Karpas-422 (cell line): ENCODE measurements at regions not wholly inside any gene's neighbourhood (a gene's known extent, or its start where the extent isn't known, plus 50 kb on each side); places are given as distances from the start of the nearest gene placed in this dataset.

ENCODE experiments used
- DNase-seq: peaks from one replicate; pipeline ENCODE4 v3.0.0-alpha.2; 2015
- H2AFZ ChIP-seq: fragments of 200-600 bp; sonication (generic); 2 replicates; pipeline ENCODE4 v1.6.1; 2014; ENCODE audit warnings: antibody characterized with exemption, low read length, mixed read lengths
- H3K27ac ChIP-seq: fragments of 200-600 bp; sonication (generic); 2 replicates; pipeline ENCODE4 v1.5.1; 2014; ENCODE audit warnings: mild to moderate bottlenecking, low read length, moderate library complexity
- H3K27me3 ChIP-seq: fragments of 200-600 bp; sonication (generic); 2 replicates; pipeline ENCODE4 v1.6.1; 2014; ENCODE audit warnings: low read length, mixed read lengths
- H3K36me3 ChIP-seq: fragments of 200-600 bp; sonication (generic); 2 replicates; pipeline ENCODE4 v1.6.1; 2014; ENCODE audit warnings: low read length, mixed read lengths; ENCODE audit not compliant: insufficient read depth
- H3K4me1 ChIP-seq: fragments of 200-600 bp; sonication (generic); 2 replicates; pipeline ENCODE4 v1.6.1; 2014; ENCODE audit warnings: mild to moderate bottlenecking, low read length, mixed read lengths
- H3K4me2 ChIP-seq: fragments of 200-600 bp; sonication (generic); 2 replicates; pipeline ENCODE4 v1.6.1; 2014; ENCODE audit warnings: low read length, low read depth, mild to moderate bottlenecking; ENCODE audit not compliant: poor library complexity, severe bottlenecking
- H3K4me3 ChIP-seq: fragments of 200-600 bp; sonication (generic); 2 replicates; pipeline ENCODE4 v1.5.1; 2014; ENCODE audit warnings: mild to moderate bottlenecking, antibody characterized with exemption, low read length, mixed read lengths
- H3K79me2 ChIP-seq: fragments of 200-600 bp; sonication (generic); 2 replicates; pipeline ENCODE4 v1.6.1; 2014; ENCODE audit warnings: mild to moderate bottlenecking, low read length, mixed read lengths
- H3K9ac ChIP-seq: fragments of 200-600 bp; sonication (generic); 2 replicates; pipeline ENCODE4 v1.6.0; 2014; ENCODE audit warnings: low read length
- H3K9me2 ChIP-seq: fragments of 200-600 bp; sonication (generic), shearing (Covaris generic); replicated peaks from 2 replicates; pipeline ENCODE4 v1.6.0; 2014; ENCODE audit warnings: mild to moderate bottlenecking, low read length, moderate library complexity; ENCODE audit not compliant: insufficient read depth
- H3K9me3 ChIP-seq: fragments of 300-700, 200-600 bp; sonication (generic); 2 replicates; pipeline ENCODE4 v1.6.1; 2014; ENCODE audit warnings: low read length, mixed read lengths
- H4K20me1 ChIP-seq: fragments of 200-600 bp; sonication (generic); 2 replicates; pipeline ENCODE4 v1.6.1; 2014; ENCODE audit warnings: mild to moderate bottlenecking, antibody characterized with exemption, low read length, low read depth; ENCODE audit not compliant: insufficient read depth

- no peak overlapping the region for H3K4me2 ChIP-seq
These were observed 135.1 kb upstream of the EPB41L3 start for GRCh38 chr18:5678779-5679406.

GRCh38 chr18:5678278-5678677, 134.5 kb upstream of the EPB41L3 start:
- no peak for DNase-seq
- Histone ChIP-seq H3K36me3 (no peaks in the 10 kb centered on the region), H3K27me3 (no peaks in the 10 kb centered on the region), H3K9me3 (no peaks in the 10 kb centered on the region), H3K4me3 (no peak overlapping the region), H3K9me2 (no peaks in the 10 kb centered on the region), H3K27ac (no peak overlapping the region), H3K4me2 (no peak overlapping the region), H3K9ac (no peak overlapping the region), H3K79me2 (no peaks in the 10 kb centered on the region), H3K4me1 (no peaks in the 10 kb centered on the region), H4K20me1 (no peaks in the 10 kb centered on the region), H2AFZ (no peak overlapping the region)

More at GRCh38 chr18:5678779-5679406, 135.1 kb upstream of the EPB41L3 start:
- no peaks in the 10 kb centered on the region for H3K4me1 ChIP-seq
- H3K9me2 ChIP-seq, result no peaks in the 10 kb centered on the region
- no peak overlapping the region for H3K27ac ChIP-seq
- no peak overlapping the region for H2AFZ ChIP-seq
- no peaks in the 10 kb centered on the region for H3K79me2 ChIP-seq
- H3K9me3 ChIP-seq, result no peaks in the 10 kb centered on the region
- H3K9ac ChIP-seq, result no peak overlapping the region
- H4K20me1 ChIP-seq, result no peaks in the 10 kb centered on the region
- H3K36me3 ChIP-seq, result no peaks in the 10 kb centered on the region
- no peak overlapping the region for H3K4me3 ChIP-seq
- no peak for DNase-seq
- H3K27me3 ChIP-seq, result no peaks in the 10 kb centered on the region

GRCh38 chr18:5673616-5674015, 129.8 kb upstream of the EPB41L3 start:
- Histone ChIP-seq H3K27ac (no peak overlapping the region), H3K9me2 (no peaks in the 10 kb centered on the region), H4K20me1 (no peaks in the 10 kb centered on the region), H3K79me2 (no peaks in the 10 kb centered on the region), H3K9me3 (no peaks in the 10 kb centered on the region), H3K36me3 (no peaks in the 10 kb centered on the region), H3K27me3 (no peaks in the 10 kb centered on the region), H3K4me3 (no peak overlapping the region), H3K4me1 (no peaks in the 10 kb centered on the region), H3K4me2 (no peak overlapping the region), H3K9ac (no peak overlapping the region), H2AFZ (no peak overlapping the region)
- DNase-seq, result no peak

GRCh38 chr18:5669585-5669984, 125.8 kb upstream of the EPB41L3 start:
- Histone ChIP-seq H3K36me3 (no peaks in the 10 kb centered on the region), H3K79me2 (no peaks in the 10 kb centered on the region), H3K4me2 (no peak overlapping the region), H4K20me1 (no peaks in the 10 kb centered on the region), H3K9ac (no peak overlapping the region), H3K4me1 (no peaks in the 10 kb centered on the region), H3K27me3 (no peaks in the 10 kb centered on the region), H3K27ac (no peak overlapping the region), H3K4me3 (no peak overlapping the region), H3K9me2 (no peaks in the 10 kb centered on the region), H2AFZ (no peak overlapping the region), H3K9me3 (no peaks in the 10 kb centered on the region; the same call in 1 of the 2 replicates)
- no peak for DNase-seq

- no peak for DNase-seq
- Histone ChIP-seq H3K4me2 (no peak overlapping the region), H3K4me1 (no peaks in the 10 kb centered on the region), H3K9me2 (no peaks in the 10 kb centered on the region), H3K4me3 (no peak overlapping the region), H3K27me3 (no peaks in the 10 kb centered on the region), H3K9me3 (no peaks in the 10 kb centered on the region; the same call in 1 of the 2 replicates), H3K27ac (no peak overlapping the region), H3K36me3 (no peaks in the 10 kb centered on the region), H3K9ac (no peak overlapping the region), H2AFZ (no peak overlapping the region), H3K79me2 (no peaks in the 10 kb centered on the region), H4K20me1 (no peaks in the 10 kb centered on the region)
These were observed 124.4 kb upstream of the EPB41L3 start for GRCh38 chr18:5668087-5668715.

- Histone ChIP-seq H3K4me3 (no peak overlapping the region), H3K9me3 (no peaks in the 10 kb centered on the region; the same call in 1 of the 2 replicates), H3K4me2 (no peak overlapping the region), H3K27me3 (no peaks in the 10 kb centered on the region), H3K9ac (no peak overlapping the region), H3K79me2 (no peaks in the 10 kb centered on the region), H3K36me3 (no peaks in the 10 kb centered on the region), H3K9me2 (no peaks in the 10 kb centered on the region), H3K27ac (no peak overlapping the region), H2AFZ (no peak overlapping the region), H4K20me1 (no peaks in the 10 kb centered on the region), H3K4me1 (no peaks in the 10 kb centered on the region)
- no peak for DNase-seq
These were observed 123.6 kb upstream of the EPB41L3 start for GRCh38 chr18:5667356-5667755.

GRCh38 chr18:5662586-5663090, 118.8 kb upstream of the EPB41L3 start:
- no peak overlapping the region for H3K9ac ChIP-seq
- H3K4me2 ChIP-seq, result no peak overlapping the region
- no peaks in the 10 kb centered on the region for H3K9me2 ChIP-seq
- H3K27me3 ChIP-seq, result no peaks in the 10 kb centered on the region
- no peak overlapping the region for H3K4me3 ChIP-seq
- H3K4me1 ChIP-seq, result no peaks in the 10 kb centered on the region
- H2AFZ ChIP-seq, result no peak overlapping the region
- no peaks in the 10 kb centered on the region for H3K9me3 ChIP-seq
- H3K36me3 ChIP-seq, result no peaks in the 10 kb centered on the region
- no peaks in the 10 kb centered on the region for H4K20me1 ChIP-seq
- no peak overlapping the region for H3K27ac ChIP-seq
- DNase-seq, result no peak
- H3K79me2 ChIP-seq, result no peaks in the 10 kb centered on the region

- Histone ChIP-seq H4K20me1 (no peaks in the 10 kb centered on the region), H3K27ac (no peak overlapping the region), H3K9me3 (no peaks in the 10 kb centered on the region), H3K4me1 (no peaks in the 10 kb centered on the region), H3K9ac (no peak overlapping the region), H3K79me2 (no peaks in the 10 kb centered on the region), H3K27me3 (no peaks in the 10 kb centered on the region), H3K4me2 (no peak overlapping the region), H3K4me3 (no peak overlapping the region), H2AFZ (no peak overlapping the region), H3K9me2 (no peaks in the 10 kb centered on the region), H3K36me3 (no peaks in the 10 kb centered on the region)
- DNase-seq, result no peak
These were observed 117.4 kb upstream of the EPB41L3 start for GRCh38 chr18:5661179-5661578.
